Adrenal gland (tissue), 9 donors: ENCODE measurements at regions not wholly inside any gene's neighbourhood (a gene's known extent, or its start where the extent isn't known, plus 50 kb on each side); places are given as distances from the start of the nearest gene placed in this dataset.

ENCODE experiments used
- DNase-seq, 7 donors: peaks; one replicate each; pipeline ENCODE4 v3.0.0-alpha.2; 2019 to 2020
- H3K27ac ChIP-seq, 5 donors: fragments of 200-600 bp; sonication (generic) in 4 of 5; 1 replicate in 3 of 5; 2 replicates in 2 of 5; pipeline versions ENCODE4 v1.5.1 to v1.8.0; 2016 to 2020; ENCODE audit warnings: mild to moderate bottlenecking in 1 of 5
- H3K27me3 ChIP-seq: fragments of 200-600 bp; 2 replicates; pipeline ENCODE4 v1.8.0; 2021
- H3K36me3 ChIP-seq, 2 donors: fragments of 200-600 bp; replicated peaks in 1 of 2; 1 replicate in 1 of 2; 2 replicates in 1 of 2; pipeline versions ENCODE4 v1.5.1 to v1.8.0; 2018 to 2022
- H3K4me1 ChIP-seq, 2 donors: fragments of 200-600 bp; replicated peaks in 1 of 2; 1 replicate in 1 of 2; 2 replicates in 1 of 2; pipeline versions ENCODE4 v1.5.1 to v1.8.0; 2018 to 2021
- H3K4me3 ChIP-seq, 4 donors: fragments of 200-600 bp; sonication (generic) in 3 of 4; one replicate each; pipeline ENCODE4 v1.5.1; 2016 to 2018
- H3K9me3 ChIP-seq, 3 donors: fragments of 200-600 bp; sonication (generic) in 1 of 3; replicated peaks in 1 of 3; 1 replicate in 2 of 3; 2 replicates in 1 of 3; pipeline versions ENCODE4 v1.5.1 to v1.8.0; 2016 to 2021
- CTCF ChIP-seq, 6 experiments: fragments of 450-650 bp in 4 of 6; fragments of 200-600 bp in 2 of 6; sonication (generic) in 1 of 6; IDR thresholded peaks; 1 replicate in 5 of 6; 2 replicates in 1 of 6; pipeline versions ENCODE4 v1.5.1 to v1.8.0; 2016 to 2021; ENCODE audit warnings: antibody characterized with exemption in 6 of 6, mild to moderate bottlenecking in 2 of 6, moderate library complexity in 1 of 6
- POLR2A ChIP-seq, 2 donors: fragments of 450-650 bp; IDR thresholded peaks; one replicate each; pipeline ENCODE4 v1.6.1; 2017; ENCODE audit warnings: antibody characterized with exemption in 2 of 2, mild to moderate bottlenecking in 2 of 2, moderate library complexity in 1 of 2
- WGBS, 4 donors: extraction: QIAGEN DNeasy Blood & Tissue Kit in 2 of 4; methylation state at CpG; one replicate each; pipeline versions ENCODE4 v1.1.5 to v1.1.7; 2013 to 2017; 5-methylcytosine and 5-hydroxymethylcytosine counted together
- intact Hi-C, 2 donors: fragments of 100-400 bp; cut with DNase I; formaldehyde crosslinking; loops; one replicate each; pipeline versions ENCODE4 v1.14.1 to v1.15.0; 2022 to 2023
- donor health status: healthy with polysubstance abuse.
- donor health status: Bipolar disorder and iron deficiency.
- donor health status: DM: yes; HTN: yes; CAD: no.
- donor health status: DM: no; HTN: no; CAD: no.
- donor health status: DM: no; HTN: no; CAD: no.

GRCh38 chr1:224517171-224517570 lies 82.6 kb upstream of the WDR26 start:
- H3K27ac ChIP-seq: no peak overlapping the region
- TF ChIP-seq POLR2A (IDR thresholded peaks at IDR 0.05): no peak
- TF ChIP-seq CTCF (IDR thresholded peaks at IDR 0.05): no peak
- H3K27me3 ChIP-seq: no peaks in the 10 kb centered on the region
- DNase-seq: no peak
- intact Hi-C loops: loop anchor here (5.0 to 10.0 kb wide), 4 partner anchors 128 to 408 kb away; partner anchors contain the start of gene DNAH14 (in 1 of the 2)
- no peaks in the 10 kb centered on the region for H3K4me1 ChIP-seq
- H3K36me3 ChIP-seq: no peaks in the 10 kb centered on the region
- H3K9me3 ChIP-seq: no peaks in the 10 kb centered on the region
- WGBS, 4 donors: 92 to 97% (median 95%) methylated on average over 8 of the region's 8 CpGs
- no peak overlapping the region for H3K4me3 ChIP-seq

GRCh38 chr1:224518528-224518927 lies 83.9 kb upstream of the WDR26 start:
- no peak overlapping the region for H3K27ac ChIP-seq
- intact Hi-C loops: loop anchor here (5.0 to 10.0 kb wide), 4 partner anchors 126 to 406 kb away; partner anchors contain the start of gene DNAH14 (in 1 of the 2)
- no peaks in the 10 kb centered on the region for H3K9me3 ChIP-seq
- no peak overlapping the region for H3K4me3 ChIP-seq
- no peaks in the 10 kb centered on the region for H3K36me3 ChIP-seq
- WGBS, 4 donors: 83 to 89% (median 87%) methylated on average over 4 of the region's 4 CpGs
- H3K27me3 ChIP-seq: no peaks in the 10 kb centered on the region
- no peak for DNase-seq
- H3K4me1 ChIP-seq: no peaks in the 10 kb centered on the region
- TF ChIP-seq POLR2A (IDR thresholded peaks at IDR 0.05): no peak
- no peak for TF ChIP-seq CTCF (IDR thresholded peaks at IDR 0.05)

GRCh38 chr1:224519874-224520273 lies 85.3 kb upstream of the WDR26 start:
- Histone ChIP-seq H3K27ac (no peak overlapping the region), H3K9me3 (no peaks in the 10 kb centered on the region), H3K36me3 (no peaks in the 10 kb centered on the region), H3K4me3 (no peak overlapping the region), H3K4me1 (no peaks in the 10 kb centered on the region), H3K27me3 (no peaks in the 10 kb centered on the region)
- no peak for DNase-seq
- no peak for TF ChIP-seq CTCF (IDR thresholded peaks at IDR 0.05)
- TF ChIP-seq POLR2A (IDR thresholded peaks at IDR 0.05): no peak
- intact Hi-C loops: loop anchor here (5.0 to 10.0 kb wide), 4 partner anchors 125 to 405 kb away; partner anchors contain the start of gene DNAH14 (in 1 of the 2)

- no peaks in the 10 kb centered on the region for H3K27me3 ChIP-seq
- no peak for TF ChIP-seq POLR2A (IDR thresholded peaks at IDR 0.05)
- no peak for TF ChIP-seq CTCF (IDR thresholded peaks at IDR 0.05)
- H3K9me3 ChIP-seq: no peaks in the 10 kb centered on the region
- no peak overlapping the region for H3K27ac ChIP-seq
- intact Hi-C loops: no loop called here
- H3K36me3 ChIP-seq: no peaks in the 10 kb centered on the region
- H3K4me1 ChIP-seq: no peaks in the 10 kb centered on the region
- 85 to 97% (median 89%) methylated on average over 4 of the region's 4 CpGs for WGBS, 4 donors
- no peak for DNase-seq
- H3K4me3 ChIP-seq: no peak overlapping the region
Observed at GRCh38 chr1:224520808-224521207, 86.2 kb upstream of the WDR26 start.
